ENCODE measurements at regions not wholly inside any gene's neighbourhood (a gene's known extent, or its start where the extent isn't known, plus 50 kb on each side); places are given as distances from the start of the nearest gene placed in this dataset.

GRCh38 chr16:79757968-79758367 lies 157.4 kb upstream of the MAF start:
- no peaks in the 10 kb centered on the region for H4K20me1 ChIP-seq (ENCODE audit: control insufficient read depth, insufficient read depth, low read depth, low read length)
- no peaks in the 10 kb centered on the region for H3K79me2 ChIP-seq (ENCODE audit: control insufficient read depth, low read length)
- H3K4me3 ChIP-seq (ENCODE audit: low read length): no peak overlapping the region
- no peaks in the 10 kb centered on the region for H3K36me3 ChIP-seq (ENCODE audit: control insufficient read depth, low read length)
- no peaks in the 10 kb centered on the region for H3F3A ChIP-seq (ENCODE audit: control insufficient read depth, insufficient read depth)
- H3K9me2 ChIP-seq (replicated peaks; ENCODE audit: control insufficient read depth, low read length): no peaks in the 10 kb centered on the region
- no peaks in the 10 kb centered on the region for H3K27me3 ChIP-seq (ENCODE audit: control insufficient read depth, low read length)
- no peak overlapping the region for H3K4me2 ChIP-seq (ENCODE audit: low read length)
- H3K9me3 ChIP-seq (ENCODE audit: control insufficient read depth, insufficient read depth, low read length): no peaks in the 10 kb centered on the region
- no peaks in the 10 kb centered on the region for H3K4me1 ChIP-seq (ENCODE audit: control insufficient read depth, low read length)
- TF ChIP-seq CTCF (IDR thresholded peaks at IDR 0.05; ENCODE audit: low read depth, low read length, poor library complexity, severe bottlenecking) (no peak), EZH2phosphoT487 (IDR thresholded peaks at IDR 0.05; ENCODE audit: borderline replicate concordance, low read length) (no peak)
- H3K27ac ChIP-seq (ENCODE audit: low read depth, low read length): no peak overlapping the region

- H4K20me1 ChIP-seq (ENCODE audit: control insufficient read depth, insufficient read depth, low read depth, low read length): no peaks in the 10 kb centered on the region
These were observed 156.6 kb upstream of the MAF start for GRCh38 chr16:79757163-79757562.

GRCh38 chr16:79756571-79756970 lies 156.0 kb upstream of the MAF start:
- no peak overlapping the region for H3K27ac ChIP-seq (ENCODE audit: low read depth, low read length)
- H3K4me3 ChIP-seq (ENCODE audit: low read length): no peak overlapping the region
- no peak overlapping the region for H3K4me2 ChIP-seq (ENCODE audit: low read length)
- no peaks in the 10 kb centered on the region for H3K36me3 ChIP-seq (ENCODE audit: control insufficient read depth, low read length)
- no peaks in the 10 kb centered on the region for H3K79me2 ChIP-seq (ENCODE audit: control insufficient read depth, low read length)
- H3K27me3 ChIP-seq (ENCODE audit: control insufficient read depth, low read length): no peaks in the 10 kb centered on the region
- H3F3A ChIP-seq (ENCODE audit: control insufficient read depth, insufficient read depth): no peaks in the 10 kb centered on the region
- H3K9me2 ChIP-seq (replicated peaks; ENCODE audit: control insufficient read depth, low read length): no peaks in the 10 kb centered on the region
- TF ChIP-seq EZH2phosphoT487 (IDR thresholded peaks at IDR 0.05; ENCODE audit: borderline replicate concordance, low read length) (no peak), CTCF (IDR thresholded peaks at IDR 0.05; ENCODE audit: low read depth, low read length, poor library complexity, severe bottlenecking) (no peak)
- H4K20me1 ChIP-seq (ENCODE audit: control insufficient read depth, insufficient read depth, low read depth, low read length): no peaks in the 10 kb centered on the region
- no peaks in the 10 kb centered on the region for H3K9me3 ChIP-seq (ENCODE audit: control insufficient read depth, insufficient read depth, low read length)
- H3K4me1 ChIP-seq (ENCODE audit: control insufficient read depth, low read length): no peaks in the 10 kb centered on the region

More at GRCh38 chr16:79757163-79757562, 156.6 kb upstream of the MAF start:
- Histone ChIP-seq H3K4me2 (ENCODE audit: low read length) (no peak overlapping the region), H3K79me2 (ENCODE audit: control insufficient read depth, low read length) (no peaks in the 10 kb centered on the region), H3K27me3 (ENCODE audit: control insufficient read depth, low read length) (no peaks in the 10 kb centered on the region), H3K9me2 (replicated peaks; ENCODE audit: control insufficient read depth, low read length) (no peaks in the 10 kb centered on the region), H3K9me3 (ENCODE audit: control insufficient read depth, insufficient read depth, low read length) (no peaks in the 10 kb centered on the region), H3F3A (ENCODE audit: control insufficient read depth, insufficient read depth) (no peaks in the 10 kb centered on the region), H3K4me1 (ENCODE audit: control insufficient read depth, low read length) (no peaks in the 10 kb centered on the region), H3K4me3 (ENCODE audit: low read length) (no peak overlapping the region), H3K36me3 (ENCODE audit: control insufficient read depth, low read length) (no peaks in the 10 kb centered on the region), H3K27ac (ENCODE audit: low read depth, low read length) (no peak overlapping the region)
- no peak for TF ChIP-seq CTCF (IDR thresholded peaks at IDR 0.05; ENCODE audit: low read depth, low read length, poor library complexity, severe bottlenecking)
- no peak for TF ChIP-seq EZH2phosphoT487 (IDR thresholded peaks at IDR 0.05; ENCODE audit: borderline replicate concordance, low read length)

- no peaks in the 10 kb centered on the region for H3K9me2 ChIP-seq (replicated peaks; ENCODE audit: control insufficient read depth, low read length)
- H3K9me3 ChIP-seq (ENCODE audit: control insufficient read depth, insufficient read depth, low read length): no peaks in the 10 kb centered on the region
- H3K79me2 ChIP-seq (ENCODE audit: control insufficient read depth, low read length): no peaks in the 10 kb centered on the region
- H3K4me3 ChIP-seq (ENCODE audit: low read length): no peak overlapping the region
- no peaks in the 10 kb centered on the region for H3K27me3 ChIP-seq (ENCODE audit: control insufficient read depth, low read length)
- no peaks in the 10 kb centered on the region for H3F3A ChIP-seq (ENCODE audit: control insufficient read depth, insufficient read depth)
- TF ChIP-seq EZH2phosphoT487 (IDR thresholded peaks at IDR 0.05; ENCODE audit: borderline replicate concordance, low read length): no peak
- no peak for TF ChIP-seq CTCF (IDR thresholded peaks at IDR 0.05; ENCODE audit: low read depth, low read length, poor library complexity, severe bottlenecking)
- H3K4me1 ChIP-seq (ENCODE audit: control insufficient read depth, low read length): no peaks in the 10 kb centered on the region
- no peak overlapping the region for H3K27ac ChIP-seq (ENCODE audit: low read depth, low read length)
- H3K36me3 ChIP-seq (ENCODE audit: control insufficient read depth, low read length): no peaks in the 10 kb centered on the region
- no peaks in the 10 kb centered on the region for H4K20me1 ChIP-seq (ENCODE audit: control insufficient read depth, insufficient read depth, low read depth, low read length)
- H3K4me2 ChIP-seq (ENCODE audit: low read length): no peak overlapping the region
These were observed 154.0 kb upstream of the MAF start for GRCh38 chr16:79754501-79754900.

All from DOHH2 (cell line).